SJSA1 (cell line): ENCODE measurements at regions not wholly inside any gene's neighbourhood (a gene's known extent, or its start where the extent isn't known, plus 50 kb on each side); places are given as distances from the start of the nearest gene placed in this dataset.

ENCODE experiments used
- DNase-seq, 2 experiments: peaks; one replicate each; pipeline ENCODE4 v3.0.0-alpha.2; 2015 to 2020; ENCODE audit warnings: low spot score in 2 of 2, low read depth in 1 of 2
- H3K27ac ChIP-seq: fragments of 250-450 bp; sonication (Bioruptor Pico); 2 replicates; pipeline ENCODE4 v1.5.1; 2020; ENCODE audit warnings: mild to moderate bottlenecking, moderate library complexity
- H3K27me3 ChIP-seq: fragments of 250-450 bp; sonication (Bioruptor Pico); replicated peaks from 2 replicates; pipeline ENCODE4 v1.5.1; 2020; ENCODE audit warnings: mild to moderate bottlenecking, moderate library complexity
- H3K36me3 ChIP-seq: fragments of 250-450 bp; sonication (Bioruptor Pico); 2 replicates; pipeline ENCODE4 v1.5.1; 2020; ENCODE audit warnings: mild to moderate bottlenecking
- H3K4me1 ChIP-seq: fragments of 250-450 bp; sonication (Bioruptor Pico); replicated peaks from 2 replicates; pipeline ENCODE4 v1.6.1; 2021; ENCODE audit warnings: mild to moderate bottlenecking
- H3K4me3 ChIP-seq: fragments of 250-450 bp; sonication (Bioruptor Pico); 2 replicates; pipeline ENCODE4 v1.5.1; 2020; ENCODE audit warnings: mild to moderate bottlenecking
- H3K9me3 ChIP-seq: fragments of 250-450 bp; sonication (Bioruptor Pico); replicated peaks from 2 replicates; pipeline ENCODE4 v1.5.1; 2020; ENCODE audit warnings: mild to moderate bottlenecking

DNA sequence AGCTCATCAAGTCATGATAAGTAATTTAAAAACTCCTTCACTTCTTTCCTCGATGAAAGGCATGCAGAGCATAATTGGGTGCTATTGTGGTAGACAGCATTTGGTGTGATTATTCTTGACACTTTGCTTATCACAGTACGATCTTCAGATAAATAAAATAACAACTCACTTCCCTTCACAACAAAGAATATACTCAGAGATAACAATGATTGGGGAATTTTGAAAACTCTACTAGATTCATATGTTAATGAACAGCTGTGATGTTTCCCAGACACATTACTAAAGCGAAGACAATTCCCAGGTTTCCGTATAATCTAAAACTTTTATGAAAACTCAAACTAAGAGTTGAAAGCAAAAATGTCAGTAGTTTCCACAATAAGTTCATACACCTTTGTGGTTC is 670.6 kb upstream of the EPHA7 start:
- H3K27me3 ChIP-seq = no peaks in the 10 kb centered on the region
- no peaks in the 10 kb centered on the region for H3K36me3 ChIP-seq
- H3K4me3 ChIP-seq = no peak overlapping the region
- no peaks in the 10 kb centered on the region for H3K4me1 ChIP-seq
- DNase-seq = no peak
- no peak overlapping the region for H3K27ac ChIP-seq
- no peaks in the 10 kb centered on the region; the same call in 1 of the 2 replicates for H3K9me3 ChIP-seq

DNA sequence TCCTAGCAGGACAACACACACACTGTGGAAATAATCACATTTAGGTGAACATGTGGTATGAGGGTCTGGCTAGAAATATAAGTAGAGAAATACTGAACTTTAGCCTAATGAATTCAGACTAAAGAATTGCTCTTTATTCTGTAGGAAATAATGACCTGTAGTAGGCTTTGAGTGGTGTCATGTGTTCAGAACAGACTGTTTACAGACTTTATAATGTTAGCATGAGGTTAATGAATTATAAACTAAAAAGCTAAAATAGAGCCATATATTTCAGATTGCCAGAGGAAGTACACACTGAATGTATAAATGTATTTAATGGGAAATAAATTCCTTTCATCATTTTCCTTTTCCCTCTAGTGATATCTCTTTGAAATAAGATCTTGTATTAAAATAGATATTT is 669.5 kb upstream of the EPHA7 start:
- no peak for DNase-seq
- Histone ChIP-seq H3K36me3 (no peaks in the 10 kb centered on the region), H3K4me3 (no peak overlapping the region), H3K27ac (no peak overlapping the region), H3K9me3 (no peaks in the 10 kb centered on the region; the same call in 1 of the 2 replicates), H3K4me1 (no peaks in the 10 kb centered on the region), H3K27me3 (no peaks in the 10 kb centered on the region)

DNA sequence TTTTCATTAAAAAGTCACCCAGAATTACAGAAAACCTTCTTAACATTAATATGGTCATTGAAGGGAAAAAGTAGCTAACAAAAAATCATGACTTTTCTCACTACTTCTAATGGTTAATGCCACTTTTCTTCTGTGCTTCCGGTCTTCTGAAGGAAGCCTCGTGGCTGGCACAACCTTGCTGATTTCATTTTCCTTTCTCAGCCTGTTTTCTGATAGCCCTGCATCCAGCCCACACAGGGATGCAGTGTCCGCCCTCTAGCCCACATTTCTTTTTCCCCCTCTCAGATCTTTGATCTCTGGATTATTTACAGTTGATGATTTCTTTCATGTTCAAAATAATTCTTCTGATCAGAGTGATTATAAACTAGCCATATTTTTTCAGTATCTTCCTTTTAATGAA is 655.4 kb upstream of the EPHA7 start:
- DNase-seq = no peak

DNA sequence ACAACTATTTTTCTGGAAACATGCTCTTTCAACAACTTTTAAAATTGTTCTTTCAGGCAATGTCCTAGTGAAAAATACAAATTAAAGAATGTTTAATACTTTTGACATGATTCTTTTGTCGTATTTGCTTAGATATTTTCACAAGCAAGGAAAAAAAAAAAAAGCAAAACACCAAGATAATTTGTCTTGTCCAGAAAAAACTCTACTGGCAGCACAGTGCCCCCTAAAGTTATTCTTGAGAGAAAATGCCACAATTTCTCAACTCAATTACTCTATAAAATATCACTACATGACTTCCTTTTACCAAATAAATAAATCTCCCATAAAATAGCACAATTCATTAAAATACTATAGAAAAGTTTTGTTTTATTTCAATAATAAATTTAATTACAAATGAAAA is 652.5 kb upstream of the EPHA7 start:
- H3K4me3 ChIP-seq = no peak overlapping the region
- H3K27me3 ChIP-seq = no peaks in the 10 kb centered on the region
- no peaks in the 10 kb centered on the region for H3K36me3 ChIP-seq
- no peak for DNase-seq
- H3K9me3 ChIP-seq = no peaks in the 10 kb centered on the region
- no peaks in the 10 kb centered on the region for H3K4me1 ChIP-seq
- H3K27ac ChIP-seq = no peak overlapping the region

More for the DNA sequence above, 655.4 kb upstream of the EPHA7 start:
- Histone ChIP-seq H3K27me3 (no peaks in the 10 kb centered on the region), H3K4me1 (no peaks in the 10 kb centered on the region), H3K36me3 (no peaks in the 10 kb centered on the region), H3K9me3 (no peaks in the 10 kb centered on the region), H3K27ac (no peak overlapping the region), H3K4me3 (no peak overlapping the region)

DNA sequence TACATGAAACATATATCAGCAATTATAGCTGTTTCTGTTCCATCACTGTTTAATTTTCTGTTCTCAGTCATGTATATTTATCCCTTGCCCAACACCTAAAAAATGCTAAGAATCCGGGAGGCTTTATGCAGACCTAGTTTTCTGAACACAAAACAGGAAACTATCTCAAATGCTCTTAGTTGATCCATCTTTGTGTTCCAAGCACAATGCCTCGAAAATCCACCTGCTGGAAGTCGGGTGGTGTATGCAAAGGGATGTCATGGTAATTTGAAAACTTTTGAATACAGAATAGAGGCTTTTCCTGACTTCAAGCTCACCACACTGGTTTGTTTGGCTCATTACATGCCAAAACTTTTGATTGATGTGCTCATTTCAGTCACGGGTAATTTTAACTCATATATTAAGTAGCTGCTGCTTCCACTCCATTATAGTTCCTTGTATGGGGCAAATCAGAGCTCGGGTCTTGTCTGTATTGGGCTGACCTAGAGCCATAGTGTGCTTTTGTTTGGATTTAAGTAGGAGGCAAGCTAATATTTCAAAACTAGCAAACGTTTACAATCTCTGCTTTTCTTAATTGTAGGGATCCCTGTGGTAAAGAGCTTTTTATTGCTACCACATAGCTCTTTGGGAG is 646.5 kb upstream of the EPHA7 start:
- H3K4me1 ChIP-seq = no peaks in the 10 kb centered on the region
- H3K36me3 ChIP-seq = no peaks in the 10 kb centered on the region
- no peaks in the 10 kb centered on the region for H3K9me3 ChIP-seq
- H3K27me3 ChIP-seq = no peaks in the 10 kb centered on the region
- no peak overlapping the region for H3K4me3 ChIP-seq
- no peak for DNase-seq
- H3K27ac ChIP-seq = no peak overlapping the region

DNA sequence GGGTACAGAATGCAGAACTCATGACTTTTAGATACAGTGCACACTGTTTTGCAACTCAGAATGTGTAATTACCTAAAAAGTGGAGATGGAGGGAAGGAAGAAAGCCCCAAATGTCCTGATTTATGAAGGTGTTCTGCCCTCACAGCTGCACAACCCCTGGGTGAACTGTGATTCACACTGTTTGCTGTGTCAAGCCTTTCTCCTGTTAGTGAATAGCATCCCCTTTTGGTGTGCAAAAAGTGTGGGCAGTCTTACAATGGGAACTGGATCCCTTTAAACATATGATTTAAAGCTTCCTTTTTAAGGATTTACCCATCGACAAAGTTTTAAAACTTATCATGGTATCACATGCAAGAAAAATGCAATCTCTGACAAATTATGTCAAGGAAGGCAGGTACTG is 633.4 kb upstream of the EPHA7 start:
- DNase-seq = no peak
- no peaks in the 10 kb centered on the region for H3K9me3 ChIP-seq
- H3K36me3 ChIP-seq = no peaks in the 10 kb centered on the region
- no peak overlapping the region for H3K4me3 ChIP-seq
- no peaks in the 10 kb centered on the region for H3K4me1 ChIP-seq
- no peaks in the 10 kb centered on the region for H3K27me3 ChIP-seq
- H3K27ac ChIP-seq = no peak overlapping the region

DNA sequence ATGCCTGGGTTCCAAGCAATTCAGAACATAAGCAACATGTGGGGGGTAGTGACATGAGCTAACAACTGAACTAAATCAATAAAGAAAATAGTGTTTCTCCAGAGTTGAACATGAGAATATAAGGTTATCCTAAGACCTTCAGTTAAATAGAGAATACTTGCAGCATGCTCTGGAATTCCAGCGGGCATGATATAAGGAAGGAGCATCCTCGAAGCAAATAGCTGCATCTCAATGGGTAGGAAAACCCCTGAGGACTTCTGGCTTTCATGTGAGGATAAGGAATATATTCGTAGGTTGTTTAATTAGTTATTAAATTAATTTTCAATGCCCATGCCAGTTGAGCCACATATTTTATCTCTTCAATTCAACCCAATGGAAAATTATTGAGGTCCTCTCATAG is 631.2 kb upstream of the EPHA7 start:
- Histone ChIP-seq H3K9me3 (no peaks in the 10 kb centered on the region), H3K27me3 (no peaks in the 10 kb centered on the region), H3K27ac (no peak overlapping the region), H3K36me3 (no peaks in the 10 kb centered on the region), H3K4me3 (no peak overlapping the region), H3K4me1 (no peaks in the 10 kb centered on the region)
- DNase-seq = no peak

DNA sequence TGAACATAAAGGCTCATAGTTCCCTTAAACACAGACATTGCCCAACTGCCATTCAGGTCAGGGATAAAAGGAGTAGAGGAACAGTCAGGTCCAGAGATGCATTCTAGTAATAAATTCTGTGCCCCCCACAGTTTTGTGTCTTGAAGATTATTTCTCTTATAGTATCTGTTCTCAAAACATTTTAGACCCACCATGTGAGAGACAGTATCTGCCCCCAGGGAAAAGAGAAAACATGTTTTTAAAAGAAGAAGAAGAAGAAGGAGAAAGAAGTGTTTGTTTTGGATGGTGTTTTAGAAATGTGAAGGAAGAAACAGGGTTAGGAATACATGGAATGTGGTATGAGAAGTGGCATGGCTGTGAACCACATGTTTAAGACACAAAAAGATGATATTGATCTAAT is 629.6 kb upstream of the EPHA7 start:
- Histone ChIP-seq H3K9me3 (no peaks in the 10 kb centered on the region), H3K4me3 (no peak overlapping the region), H3K27me3 (no peaks in the 10 kb centered on the region), H3K36me3 (no peaks in the 10 kb centered on the region), H3K4me1 (no peaks in the 10 kb centered on the region), H3K27ac (no peak overlapping the region)
- DNase-seq = no peak

DNA sequence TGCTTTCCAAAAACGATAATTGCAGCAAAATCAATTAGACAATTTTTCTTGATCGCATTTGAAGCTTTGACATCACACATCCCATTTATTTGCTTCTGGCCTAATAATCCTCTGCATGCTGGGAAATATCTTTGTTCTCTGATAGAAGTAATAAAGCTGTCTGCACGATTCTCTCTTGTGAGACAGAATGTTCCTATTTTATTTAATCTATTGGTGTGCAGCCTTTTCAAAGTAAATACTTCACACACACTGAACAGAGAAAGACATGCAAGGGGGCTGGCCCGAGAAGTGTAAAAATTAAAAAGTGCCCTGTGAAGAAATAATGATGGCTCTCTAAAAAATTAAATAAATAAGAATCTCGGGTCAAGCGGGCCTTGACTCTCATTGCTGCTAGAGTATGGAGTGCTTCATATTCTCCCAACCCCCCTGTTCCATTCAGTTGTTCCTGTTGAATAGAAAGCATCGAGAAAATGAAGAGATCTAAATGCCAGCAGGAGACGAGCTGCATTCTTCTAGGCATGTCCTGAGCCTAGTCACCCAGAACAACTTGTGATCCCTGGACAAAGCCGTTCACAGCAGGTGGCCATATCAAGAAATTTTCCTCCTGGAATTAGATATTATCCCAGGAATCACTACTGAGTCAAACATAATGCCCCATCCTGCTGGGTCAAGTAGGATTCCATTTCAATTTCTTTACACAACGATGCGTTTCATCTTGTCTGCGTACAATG is 625.9 kb upstream of the EPHA7 start:
- Histone ChIP-seq H3K27me3 (no peaks in the 10 kb centered on the region), H3K4me1 (no peaks in the 10 kb centered on the region), H3K4me3 (no peak overlapping the region), H3K9me3 (no peaks in the 10 kb centered on the region), H3K27ac (no peak overlapping the region), H3K36me3 (no peaks in the 10 kb centered on the region)
- DNase-seq = no peak

DNA sequence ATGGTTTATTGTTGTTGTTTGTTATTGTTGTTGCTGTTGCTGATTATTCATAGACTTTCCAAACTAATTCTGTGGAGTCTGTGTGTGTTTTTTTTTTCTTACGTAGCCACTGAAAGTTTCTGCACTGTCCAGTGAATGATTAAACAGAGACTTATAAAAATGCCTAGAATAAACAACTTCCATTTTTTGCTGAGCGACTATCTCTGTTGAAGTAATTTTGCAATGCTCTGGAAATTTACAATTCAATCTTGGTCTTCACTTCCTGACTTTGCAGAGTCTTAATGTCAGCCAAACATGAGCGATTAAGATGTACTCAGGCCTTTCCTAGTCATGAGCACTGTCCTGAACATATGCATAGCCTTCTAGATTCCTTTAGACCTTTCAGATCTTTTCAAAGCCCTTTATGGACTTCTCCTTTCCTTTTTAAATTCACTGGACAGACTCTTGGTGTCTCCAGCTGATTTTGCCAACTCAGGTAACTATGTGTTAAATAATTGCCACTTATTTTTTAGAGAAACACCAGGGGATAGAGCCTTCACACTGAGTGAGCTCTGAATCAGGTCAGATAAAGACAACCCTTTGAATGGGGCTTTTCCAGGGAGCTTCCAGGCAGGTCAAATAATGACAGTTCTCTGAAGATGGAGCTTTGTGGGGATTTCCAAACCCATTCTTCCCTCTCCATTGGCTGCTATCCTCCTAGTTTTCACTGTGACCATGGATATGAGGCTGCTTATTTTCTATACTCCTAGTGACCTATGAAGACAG is 622.8 kb upstream of the EPHA7 start:
- Histone ChIP-seq H3K4me1 (no peaks in the 10 kb centered on the region), H3K36me3 (no peaks in the 10 kb centered on the region), H3K27ac (no peak overlapping the region), H3K9me3 (no peaks in the 10 kb centered on the region), H3K4me3 (no peak overlapping the region), H3K27me3 (no peaks in the 10 kb centered on the region)
- no peak for DNase-seq

DNA sequence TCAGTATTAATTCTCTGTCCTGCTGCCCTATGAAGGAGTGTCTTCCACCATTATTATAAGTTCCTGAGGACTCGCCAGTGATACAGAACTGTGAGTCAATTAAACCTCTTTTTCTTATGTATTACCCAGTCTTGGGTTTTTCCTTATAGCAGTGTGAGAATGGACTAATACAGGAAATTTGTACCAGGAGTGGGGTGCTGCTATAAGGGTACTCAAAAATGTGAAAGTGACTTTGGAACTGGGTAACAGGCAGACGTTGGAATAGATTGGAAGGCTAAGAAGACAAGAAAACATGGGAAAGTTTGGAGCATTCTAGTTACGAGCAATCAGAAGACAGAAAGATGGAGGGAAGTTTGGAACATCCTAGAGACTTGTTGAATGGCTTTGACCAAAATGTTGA is 616.7 kb upstream of the EPHA7 start:
- H3K36me3 ChIP-seq = no peaks in the 10 kb centered on the region
- no peak overlapping the region for H3K27ac ChIP-seq
- DNase-seq = no peak
- H3K4me3 ChIP-seq = no peak overlapping the region
- H3K4me1 ChIP-seq = no peaks in the 10 kb centered on the region
- no peaks in the 10 kb centered on the region for H3K27me3 ChIP-seq
- no peaks in the 10 kb centered on the region; the same call in 1 of the 2 replicates for H3K9me3 ChIP-seq

DNA sequence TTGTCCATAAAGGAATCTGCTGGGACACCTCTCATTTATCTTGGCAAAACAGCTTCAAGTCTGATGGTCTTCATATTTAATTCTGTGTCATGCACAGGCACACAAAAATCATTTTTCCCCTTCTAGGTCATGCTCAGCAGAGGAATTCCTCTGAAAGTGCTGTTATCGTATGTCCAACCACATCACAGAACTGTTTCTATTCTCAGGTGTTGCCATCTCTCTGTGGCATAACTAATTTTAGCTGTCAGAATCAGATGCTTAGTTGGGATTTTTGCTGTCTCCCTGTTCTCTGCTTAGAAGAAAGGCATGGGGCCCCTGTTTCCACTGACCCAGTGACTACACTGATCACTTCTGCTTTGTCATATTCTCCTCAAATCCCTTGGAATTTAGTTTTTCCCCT is 608.0 kb upstream of the EPHA7 start:
- Histone ChIP-seq H3K9me3 (no peaks in the 10 kb centered on the region), H3K4me3 (no peak overlapping the region), H3K27me3 (no peaks in the 10 kb centered on the region), H3K36me3 (no peaks in the 10 kb centered on the region), H3K27ac (no peak overlapping the region), H3K4me1 (no peaks in the 10 kb centered on the region)
- DNase-seq = no peak

DNA sequence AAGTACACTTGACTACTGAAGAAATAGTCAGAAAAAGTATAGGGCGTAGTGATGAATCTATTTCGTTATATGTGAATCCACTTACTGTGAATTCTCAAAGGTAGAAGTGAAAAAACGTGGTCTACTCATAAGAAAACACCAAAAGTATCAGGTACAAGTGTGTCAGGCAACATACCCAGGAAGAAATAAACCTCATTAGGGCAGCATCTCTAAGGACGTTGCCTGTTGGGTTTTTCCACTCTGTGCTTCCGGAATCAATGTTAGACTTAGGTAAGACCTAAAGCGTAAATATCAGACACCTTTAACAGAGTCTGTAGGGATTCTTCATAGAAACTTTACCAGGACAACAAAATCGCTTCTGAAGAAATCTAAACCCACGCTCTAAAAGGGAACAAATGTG is 607.2 kb upstream of the EPHA7 start:
- no peaks in the 10 kb centered on the region for H3K4me1 ChIP-seq
- H3K9me3 ChIP-seq = no peaks in the 10 kb centered on the region
- no peaks in the 10 kb centered on the region for H3K36me3 ChIP-seq
- no peak overlapping the region for H3K27ac ChIP-seq
- no peaks in the 10 kb centered on the region for H3K27me3 ChIP-seq
- DNase-seq = no peak
- no peak overlapping the region for H3K4me3 ChIP-seq

DNA sequence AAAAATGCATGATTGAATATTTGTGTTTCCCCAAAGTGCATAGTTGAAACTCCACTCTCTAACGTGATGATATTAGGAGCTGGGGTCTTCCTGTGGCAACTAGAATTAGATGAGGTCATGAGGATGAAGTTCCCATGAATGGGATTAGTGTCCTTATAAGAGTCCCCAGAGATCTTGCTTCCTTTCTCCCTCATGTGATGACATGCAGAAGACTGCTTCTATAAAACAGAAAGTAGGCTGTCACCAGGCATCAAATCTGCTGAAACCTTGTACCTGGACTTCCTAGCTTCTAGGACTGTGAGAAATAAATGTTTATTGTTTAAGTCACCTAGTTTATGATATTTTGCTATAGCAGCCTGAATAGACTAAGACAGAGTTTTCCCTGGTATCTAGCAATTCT is 586.5 kb upstream of the EPHA7 start:
- no peak for DNase-seq
- Histone ChIP-seq H3K4me1 (no peaks in the 10 kb centered on the region), H3K9me3 (no peaks in the 10 kb centered on the region)

More for the DNA sequence above, 586.5 kb upstream of the EPHA7 start:
- Histone ChIP-seq H3K27me3 (no peaks in the 10 kb centered on the region), H3K27ac (no peak overlapping the region), H3K36me3 (no peaks in the 10 kb centered on the region), H3K4me3 (no peak overlapping the region)
